ENCODE measurements at regions not wholly inside any gene's neighbourhood (a gene's known extent, or its start where the extent isn't known, plus 50 kb on each side); places are given as distances from the start of the nearest gene placed in this dataset.

DNA sequence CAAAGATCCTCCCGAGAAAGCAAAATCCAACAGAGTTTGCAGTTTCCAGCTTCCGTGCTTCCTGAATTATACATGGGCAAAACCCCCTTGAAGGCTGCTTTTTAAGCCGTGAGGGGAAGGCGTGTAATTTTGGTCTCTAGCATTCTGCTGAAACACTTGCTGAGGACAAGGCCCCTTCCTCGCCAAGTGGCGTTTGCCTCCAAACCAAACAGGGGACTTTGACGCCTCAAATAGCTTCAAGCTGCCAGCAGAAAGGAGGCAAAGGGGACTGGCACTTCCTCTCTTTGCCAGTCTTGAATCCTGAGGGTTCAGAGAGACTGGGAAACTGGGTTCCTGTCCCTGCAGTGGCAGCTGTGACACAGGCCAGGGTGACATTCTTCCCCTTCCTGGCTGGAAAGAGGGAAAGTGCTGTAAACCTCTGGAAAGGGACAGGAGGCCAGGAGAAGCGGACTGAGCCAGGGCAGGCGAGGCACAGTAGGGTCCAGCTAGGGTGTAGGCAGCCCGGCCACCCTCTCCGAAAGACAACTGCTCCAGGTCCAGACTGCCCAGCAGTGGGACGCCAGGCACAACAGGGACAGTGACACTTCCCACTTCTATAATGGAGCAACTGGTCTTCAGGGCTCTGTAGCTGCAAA lies 96.2 kb upstream of the MED13L start:
- no peaks in the 10 kb centered on the region for H3K36me3 ChIP-seq (ENCODE audit: control insufficient read depth, insufficient read depth, low read length)
- H3K79me2 ChIP-seq (ENCODE audit: control insufficient read depth, insufficient read depth, low read length), result no peaks in the 10 kb centered on the region
- H2AFZ ChIP-seq (ENCODE audit: low read length), result no peak overlapping the region
- H3K4me2 ChIP-seq (ENCODE audit: extremely low read depth, insufficient read depth, low read length), result no peak overlapping the region
- H3K27me3 ChIP-seq (ENCODE audit: control insufficient read depth, insufficient read depth, low read length), result no peaks in the 10 kb centered on the region
- H3K9ac ChIP-seq (ENCODE audit: insufficient read depth, low read length), result no peak overlapping the region
- H3K27ac ChIP-seq (ENCODE audit: insufficient read depth, low read length), result no peak overlapping the region
- no peak for TF ChIP-seq EZH2 (IDR thresholded peaks at IDR 0.05; ENCODE audit: low read length, missing control alignments)
- TF ChIP-seq, protein P1, sequence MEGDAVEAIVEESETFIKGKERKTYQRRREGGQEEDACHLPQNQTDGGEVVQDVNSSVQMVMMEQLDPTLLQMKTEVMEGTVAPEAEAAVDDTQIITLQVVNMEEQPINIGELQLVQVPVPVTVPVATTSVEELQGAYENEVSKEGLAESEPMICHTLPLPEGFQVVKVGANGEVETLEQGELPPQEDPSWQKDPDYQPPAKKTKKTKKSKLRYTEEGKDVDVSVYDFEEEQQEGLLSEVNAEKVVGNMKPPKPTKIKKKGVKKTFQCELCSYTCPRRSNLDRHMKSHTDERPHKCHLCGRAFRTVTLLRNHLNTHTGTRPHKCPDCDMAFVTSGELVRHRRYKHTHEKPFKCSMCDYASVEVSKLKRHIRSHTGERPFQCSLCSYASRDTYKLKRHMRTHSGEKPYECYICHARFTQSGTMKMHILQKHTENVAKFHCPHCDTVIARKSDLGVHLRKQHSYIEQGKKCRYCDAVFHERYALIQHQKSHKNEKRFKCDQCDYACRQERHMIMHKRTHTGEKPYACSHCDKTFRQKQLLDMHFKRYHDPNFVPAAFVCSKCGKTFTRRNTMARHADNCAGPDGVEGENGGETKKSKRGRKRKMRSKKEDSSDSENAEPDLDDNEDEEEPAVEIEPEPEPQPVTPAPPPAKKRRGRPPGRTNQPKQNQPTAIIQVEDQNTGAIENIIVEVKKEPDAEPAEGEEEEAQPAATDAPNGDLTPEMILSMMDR (conservative IDR thresholded peaks at IDR 0.05 in 1 of 2, IDR thresholded peaks at IDR 0.05 in 1 of 2; ENCODE audit: low read depth in 1 of 2, low read length in 2 of 2), result no peak
- no peak for DNase-seq (ENCODE audit: low read depth in 2 of 2)
- H4K20me1 ChIP-seq (ENCODE audit: control insufficient read depth, extremely low read depth, insufficient read depth, low read length), result no peaks in the 10 kb centered on the region
- no peak overlapping the region for H3K4me3 ChIP-seq (replicated peaks in 1 of 4; ENCODE audit: control extremely low read depth in 1 of 4, insufficient read depth in 1 of 4, low read depth in 3 of 4, low read length in 4 of 4)
- peaks cover 17% of the 10 kb centered on the region for H3K4me1 ChIP-seq (ENCODE audit: control insufficient read depth, extremely low read depth, insufficient read depth, low read length)
- no peaks in the 10 kb centered on the region for H3K9me3 ChIP-seq (ENCODE audit: control insufficient read depth, insufficient read depth, low read depth, low read length)

DNA sequence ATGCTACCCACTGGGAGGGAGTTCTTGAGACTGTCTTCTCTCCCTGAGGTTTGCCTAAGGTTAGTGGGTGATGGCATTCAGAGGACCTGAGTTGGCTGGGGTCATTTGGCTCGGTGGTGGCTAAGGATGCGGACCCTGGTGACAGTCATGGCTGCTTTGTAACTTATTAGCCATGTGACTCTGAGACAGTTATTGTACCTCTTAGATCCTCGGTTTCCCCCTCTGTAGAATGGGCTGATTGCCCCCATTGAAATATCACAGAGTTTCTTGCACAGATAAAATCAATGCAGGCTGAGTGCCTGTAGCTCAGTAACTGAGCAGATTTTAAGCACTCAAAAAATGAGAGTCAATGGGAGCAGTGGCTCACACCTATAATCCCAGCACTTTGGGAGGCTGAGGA lies 96.7 kb upstream of the MED13L start:
- Histone ChIP-seq H3K4me1 (ENCODE audit: control insufficient read depth, extremely low read depth, insufficient read depth, low read length) (peaks cover 17% of the 10 kb centered on the region), H3K9me3 (ENCODE audit: control insufficient read depth, insufficient read depth, low read depth, low read length) (no peaks in the 10 kb centered on the region), H3K4me3 (replicated peaks in 1 of 4; ENCODE audit: control extremely low read depth in 1 of 4, insufficient read depth in 1 of 4, low read depth in 3 of 4, low read length in 4 of 4) (no peak overlapping the region), H2AFZ (ENCODE audit: low read length) (no peak overlapping the region), H3K4me2 (ENCODE audit: extremely low read depth, insufficient read depth, low read length) (no peak overlapping the region), H3K9ac (ENCODE audit: insufficient read depth, low read length) (no peak overlapping the region), H3K27me3 (ENCODE audit: control insufficient read depth, insufficient read depth, low read length) (no peaks in the 10 kb centered on the region), H4K20me1 (ENCODE audit: control insufficient read depth, extremely low read depth, insufficient read depth, low read length) (no peaks in the 10 kb centered on the region), H3K79me2 (ENCODE audit: control insufficient read depth, insufficient read depth, low read length) (no peaks in the 10 kb centered on the region), H3K27ac (ENCODE audit: insufficient read depth, low read length) (no peak overlapping the region), H3K36me3 (ENCODE audit: control insufficient read depth, insufficient read depth, low read length) (no peaks in the 10 kb centered on the region)
- DNase-seq (ENCODE audit: low read depth in 2 of 2), result no peak
- TF ChIP-seq, protein P1 (conservative IDR thresholded peaks at IDR 0.05 in 1 of 2, IDR thresholded peaks at IDR 0.05 in 1 of 2; ENCODE audit: low read depth in 1 of 2, low read length in 2 of 2), result no peak
- no peak for TF ChIP-seq EZH2 (IDR thresholded peaks at IDR 0.05; ENCODE audit: low read length, missing control alignments)

DNA sequence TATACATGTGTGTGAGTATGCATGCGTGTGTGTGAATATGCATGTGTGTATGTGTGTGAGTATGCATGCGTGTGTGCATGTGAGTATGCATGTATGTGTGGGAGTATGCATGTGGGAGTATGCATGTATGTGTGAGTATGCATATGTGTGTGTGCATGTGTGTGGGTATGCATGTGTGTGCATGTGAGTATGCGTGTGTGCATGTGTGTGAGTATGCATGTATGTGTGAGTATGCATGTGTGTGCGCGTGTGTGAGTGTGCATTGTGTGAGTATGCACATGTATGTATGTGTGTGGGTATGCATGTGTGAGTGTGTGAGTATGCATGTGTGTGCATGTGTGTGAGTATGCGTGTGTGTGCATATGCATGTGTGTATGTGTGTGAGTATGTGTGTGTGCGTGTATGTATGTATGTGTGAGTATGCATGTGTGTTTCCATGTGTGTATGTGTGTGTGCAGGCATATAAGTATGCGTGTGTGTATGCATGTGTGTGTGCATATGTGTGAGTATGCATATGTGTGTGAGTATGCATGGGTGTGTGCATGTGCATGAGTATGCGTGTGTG lies 97.9 kb upstream of the MED13L start:
- H3K27me3 ChIP-seq (ENCODE audit: control insufficient read depth, insufficient read depth, low read length), result no peaks in the 10 kb centered on the region
- H3K9me3 ChIP-seq (ENCODE audit: control insufficient read depth, insufficient read depth, low read depth, low read length), result no peaks in the 10 kb centered on the region
- no peaks in the 10 kb centered on the region for H3K79me2 ChIP-seq (ENCODE audit: control insufficient read depth, insufficient read depth, low read length)
- no peaks in the 10 kb centered on the region for H4K20me1 ChIP-seq (ENCODE audit: control insufficient read depth, extremely low read depth, insufficient read depth, low read length)
- H3K4me1 ChIP-seq (ENCODE audit: control insufficient read depth, extremely low read depth, insufficient read depth, low read length), result peaks cover 17% of the 10 kb centered on the region
- H3K9ac ChIP-seq (ENCODE audit: insufficient read depth, low read length), result no peak overlapping the region
- no peaks in the 10 kb centered on the region for H3K36me3 ChIP-seq (ENCODE audit: control insufficient read depth, insufficient read depth, low read length)
- DNase-seq (ENCODE audit: low read depth in 2 of 2), result no peak
- H2AFZ ChIP-seq (ENCODE audit: low read length), result no peak overlapping the region
- H3K4me3 ChIP-seq (replicated peaks in 1 of 4; ENCODE audit: control extremely low read depth in 1 of 4, insufficient read depth in 1 of 4, low read depth in 3 of 4, low read length in 4 of 4), result no peak overlapping the region
- TF ChIP-seq, protein P1 (conservative IDR thresholded peaks at IDR 0.05 in 1 of 2, IDR thresholded peaks at IDR 0.05 in 1 of 2; ENCODE audit: low read depth in 1 of 2, low read length in 2 of 2), result no peak
- TF ChIP-seq EZH2 (IDR thresholded peaks at IDR 0.05; ENCODE audit: low read length, missing control alignments), result no peak
- H3K27ac ChIP-seq (ENCODE audit: insufficient read depth, low read length), result no peak overlapping the region
- no peak overlapping the region for H3K4me2 ChIP-seq (ENCODE audit: extremely low read depth, insufficient read depth, low read length)

Data from fibroblast of lung (primary cell).